22Rv1 (cell line): ENCODE measurements at regions not wholly inside any gene's neighbourhood (a gene's known extent, or its start where the extent isn't known, plus 50 kb on each side); places are given as distances from the start of the nearest gene placed in this dataset.

Source experiments
- H3K27ac ChIP-seq: fragments of 450-650 bp; 2 replicates; pipeline ENCODE4 v1.5.1; 2017
- CTCF ChIP-seq: fragments of 450-650 bp; IDR thresholded peaks from 2 replicates; pipeline ENCODE4 v1.5.1; 2017; ENCODE audit warnings: mild to moderate bottlenecking
- ZFX ChIP-seq: fragments of 450-650 bp; IDR thresholded peaks from 2 replicates; pipeline ENCODE4 v1.6.1; 2017; ENCODE audit warnings: antibody characterized with exemption, borderline replicate concordance

- TF ChIP-seq CTCF, result no peak
- no peak for TF ChIP-seq ZFX
- no peak overlapping the region for H3K27ac ChIP-seq
Measured at GRCh38 chr5:155626592-155626991, 613.0 kb downstream of the KIF4B start.

GRCh38 chr5:155628346-155628745 lies 614.8 kb downstream of the KIF4B start:
- no peak for TF ChIP-seq ZFX
- no peak for TF ChIP-seq CTCF

GRCh38 chr5:155629597-155629996 lies 616.0 kb downstream of the KIF4B start:
- TF ChIP-seq ZFX (no peak), CTCF (no peak)
- no peak overlapping the region for H3K27ac ChIP-seq

More at GRCh38 chr5:155628346-155628745, 614.8 kb downstream of the KIF4B start:
- no peak overlapping the region for H3K27ac ChIP-seq

GRCh38 chr5:155631116-155631515 lies 617.6 kb downstream of the KIF4B start:
- H3K27ac ChIP-seq, result no peak overlapping the region
- TF ChIP-seq CTCF (no peak), ZFX (no peak)

GRCh38 chr5:155633338-155633957 lies 619.9 kb downstream of the KIF4B start:
- no peak overlapping the region for H3K27ac ChIP-seq
- TF ChIP-seq ZFX, result no peak
- TF ChIP-seq CTCF, result no peak

- no peak overlapping the region for H3K27ac ChIP-seq
- no peak for TF ChIP-seq ZFX
- TF ChIP-seq CTCF, result no peak
Measured at GRCh38 chr5:155649666-155650065, 636.1 kb downstream of the KIF4B start.

- TF ChIP-seq ZFX, result no peak
- no peak for TF ChIP-seq CTCF
- H3K27ac ChIP-seq, result no peak overlapping the region
Measured at GRCh38 chr5:155655569-155655968, 642.0 kb downstream of the KIF4B start.
